ENCODE measurements at regions not wholly inside any gene's neighbourhood (a gene's known extent, or its start where the extent isn't known, plus 50 kb on each side); places are given as distances from the start of the nearest gene placed in this dataset.
"Not testable (repeated sequence)": the region's sequence is repeated elsewhere in the genome, so short reads cannot be mapped to it uniquely, and the experiment has no call there.

DNA sequence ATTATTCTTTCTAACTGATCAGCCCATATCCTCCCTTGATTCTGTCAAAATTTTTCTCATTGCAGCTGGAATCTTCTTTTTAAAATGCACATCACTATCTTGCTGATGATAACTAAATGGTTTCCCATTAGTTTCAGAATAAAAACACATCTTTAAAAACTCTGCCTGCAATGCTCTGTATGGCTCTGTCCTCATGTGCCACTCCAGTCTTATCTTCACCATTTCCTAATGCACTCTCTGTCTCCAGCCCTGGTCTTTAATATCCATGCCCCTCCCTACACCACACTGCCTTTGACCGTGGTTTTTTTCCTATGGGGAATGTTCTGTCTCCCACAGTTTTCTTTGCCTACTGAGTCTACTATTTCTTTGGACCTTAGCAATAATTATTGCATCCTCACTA is 244.1 kb upstream of the ARSJ start:
- no peak for DNase-seq
- Histone ChIP-seq H3K4me3 (ENCODE audit: insufficient read depth, low read depth, low read length) (no peak overlapping the region), H3K36me3 (replicated peaks; ENCODE audit: control insufficient read depth, insufficient read depth, low read length) (no peaks in the 10 kb centered on the region), H3K27me3 (ENCODE audit: control insufficient read depth, insufficient read depth, low read length) (no peaks in the 10 kb centered on the region)

GRCh38 chr4:114225436-114225835 is 246.0 kb upstream of the ARSJ start:
- Histone ChIP-seq H3K4me3 (ENCODE audit: insufficient read depth, low read depth, low read length) (no peak overlapping the region), H3K27me3 (ENCODE audit: control insufficient read depth, insufficient read depth, low read length) (no peaks in the 10 kb centered on the region), H3K36me3 (replicated peaks; ENCODE audit: control insufficient read depth, insufficient read depth, low read length) (no peaks in the 10 kb centered on the region)
- DNase-seq = no peak

DNA sequence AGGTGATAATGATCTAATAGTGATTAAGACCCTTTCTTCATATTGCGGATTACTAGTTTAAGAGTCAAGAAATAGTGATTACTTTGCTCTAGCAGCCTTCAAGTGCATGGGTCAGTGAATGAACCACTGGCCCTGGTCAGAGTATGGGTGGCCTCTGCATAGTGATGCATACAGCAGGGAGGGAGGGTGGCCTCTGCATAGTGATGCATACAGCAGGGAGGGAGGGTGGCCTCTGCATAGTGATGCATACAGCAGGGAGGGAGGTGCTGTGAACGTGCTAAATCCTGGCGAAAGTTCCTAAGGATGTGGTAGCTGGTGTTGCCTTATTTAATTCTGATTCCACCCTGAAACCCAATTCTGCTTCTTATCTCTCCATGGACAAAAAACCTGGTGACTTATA is 246.7 kb upstream of the ARSJ start:
- Histone ChIP-seq H3K4me3 (ENCODE audit: insufficient read depth, low read depth, low read length) (no peak overlapping the region), H3K27me3 (ENCODE audit: control insufficient read depth, insufficient read depth, low read length) (no peaks in the 10 kb centered on the region), H3K36me3 (replicated peaks; ENCODE audit: control insufficient read depth, insufficient read depth, low read length) (no peaks in the 10 kb centered on the region)
- no peak for DNase-seq

GRCh38 chr4:114226968-114227760 is 247.7 kb upstream of the ARSJ start:
- Histone ChIP-seq H3K27me3 (ENCODE audit: control insufficient read depth, insufficient read depth, low read length) (no peaks in the 10 kb centered on the region), H3K4me3 (ENCODE audit: insufficient read depth, low read depth, low read length) (no peak overlapping the region), H3K36me3 (replicated peaks; ENCODE audit: control insufficient read depth, insufficient read depth, low read length) (no peaks in the 10 kb centered on the region)
- no peak for DNase-seq

- Histone ChIP-seq H3K27me3 (ENCODE audit: control insufficient read depth, insufficient read depth, low read length) (no peaks in the 10 kb centered on the region), H3K36me3 (replicated peaks; ENCODE audit: control insufficient read depth, insufficient read depth, low read length) (no peaks in the 10 kb centered on the region), H3K4me3 (ENCODE audit: insufficient read depth, low read depth, low read length) (no peak overlapping the region)
- DNase-seq = no peak
Measured at GRCh38 chr4:114229706-114230105, 250.3 kb upstream of the ARSJ start.

DNA sequence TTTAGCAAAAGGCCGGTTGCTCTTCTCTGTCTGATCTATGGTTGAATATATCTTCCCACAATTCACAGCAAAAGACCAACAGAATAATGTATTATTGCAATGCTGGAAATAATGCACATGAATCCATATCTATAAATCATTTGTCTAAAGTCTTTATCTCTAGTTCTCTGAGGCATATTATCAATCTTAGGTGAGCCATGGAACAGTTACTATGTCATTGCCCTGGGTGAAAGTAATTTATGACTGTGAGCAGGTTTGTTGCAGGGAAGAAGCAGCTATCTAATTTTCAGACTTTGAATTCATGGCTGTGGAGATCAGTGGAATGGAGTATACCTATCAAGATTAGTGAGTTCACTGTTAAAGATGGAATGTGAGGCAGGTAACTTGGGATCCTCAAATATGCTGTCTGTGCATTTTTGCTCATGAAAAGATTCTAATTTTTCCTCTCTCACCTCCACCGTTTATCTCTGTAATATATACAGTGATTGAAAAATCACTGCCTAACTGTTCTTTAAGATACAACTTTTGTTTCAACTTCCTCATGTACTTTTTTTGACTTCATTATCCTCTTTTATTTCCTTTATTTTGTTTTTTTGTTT is 256.8 kb upstream of the ARSJ start:
- no peak for DNase-seq
- Histone ChIP-seq H3K27me3 (ENCODE audit: control insufficient read depth, insufficient read depth, low read length) (no peaks in the 10 kb centered on the region), H3K36me3 (replicated peaks; ENCODE audit: control insufficient read depth, insufficient read depth, low read length) (no peaks in the 10 kb centered on the region), H3K4me3 (ENCODE audit: insufficient read depth, low read depth, low read length) (no peak overlapping the region)

DNA sequence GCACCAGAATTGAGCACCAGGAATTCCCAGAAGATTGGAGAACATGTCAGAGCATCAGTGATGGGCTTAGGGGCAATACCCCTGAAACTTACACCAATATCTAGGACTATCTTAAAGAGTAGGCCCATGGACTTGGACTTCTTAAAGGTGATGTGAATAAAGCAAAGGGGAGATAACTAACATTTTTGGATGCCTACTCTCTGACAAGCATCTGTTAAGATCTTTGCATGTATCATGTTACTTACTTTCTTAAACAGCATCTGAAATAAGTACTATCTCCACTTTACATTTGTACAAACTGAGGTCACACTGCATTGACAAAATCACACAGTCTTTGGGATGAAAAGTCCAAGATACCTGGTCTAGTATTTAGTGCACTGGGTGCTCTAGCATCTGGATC is 258.6 kb upstream of the ARSJ start:
- no peaks in the 10 kb centered on the region for H3K27me3 ChIP-seq (ENCODE audit: control insufficient read depth, insufficient read depth, low read length)
- H3K36me3 ChIP-seq (replicated peaks; ENCODE audit: control insufficient read depth, insufficient read depth, low read length) = no peaks in the 10 kb centered on the region
- no peak for DNase-seq
- no peak overlapping the region for H3K4me3 ChIP-seq (ENCODE audit: insufficient read depth, low read depth, low read length)

DNA sequence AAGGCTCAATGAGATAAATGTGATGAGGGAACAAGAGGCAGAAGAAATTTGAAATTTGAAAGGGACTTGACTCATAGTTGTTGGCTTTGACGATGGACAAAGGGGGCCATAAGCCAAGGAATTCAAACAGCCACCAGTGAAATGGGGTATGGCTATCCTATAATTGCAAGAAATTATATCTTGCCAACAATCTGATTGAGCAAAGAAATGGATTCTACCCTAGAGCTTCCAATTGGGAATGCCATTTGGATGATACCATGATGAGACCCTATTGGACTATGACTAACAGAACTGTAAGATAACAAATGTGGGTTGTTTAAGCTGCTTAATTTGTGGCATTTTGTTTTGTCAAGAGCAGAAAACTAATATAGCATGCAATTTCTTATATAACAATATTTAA is 270.1 kb upstream of the ARSJ start:
- no peaks in the 10 kb centered on the region for H3K36me3 ChIP-seq (replicated peaks; ENCODE audit: control insufficient read depth, insufficient read depth, low read length)
- H3K27me3 ChIP-seq (ENCODE audit: control insufficient read depth, insufficient read depth, low read length) = no peaks in the 10 kb centered on the region
- no peak for DNase-seq
- H3K4me3 ChIP-seq (ENCODE audit: insufficient read depth, low read depth, low read length) = no peak overlapping the region

DNA sequence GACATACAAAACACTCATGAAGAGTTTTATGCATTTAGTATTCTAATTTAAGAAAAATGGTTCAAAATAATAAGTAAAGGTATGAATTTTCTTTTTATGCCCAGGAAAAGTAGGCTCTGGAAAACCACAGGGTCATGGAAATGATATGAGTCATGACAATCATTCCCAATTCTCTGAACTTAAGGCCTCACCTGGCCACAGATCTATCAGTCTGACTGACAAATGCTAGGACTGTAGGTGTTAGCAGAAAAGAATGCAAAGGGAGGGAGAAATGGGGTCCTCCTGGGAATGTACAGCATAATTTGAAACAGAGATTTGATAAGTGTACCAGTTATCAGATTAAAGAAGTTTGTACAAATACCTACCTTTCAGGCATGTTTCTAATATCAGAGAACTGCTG is 270.5 kb upstream of the ARSJ start:
- H3K27me3 ChIP-seq (ENCODE audit: control insufficient read depth, insufficient read depth, low read length) = no peaks in the 10 kb centered on the region
- H3K4me3 ChIP-seq (ENCODE audit: insufficient read depth, low read depth, low read length) = no peak overlapping the region
- DNase-seq = no peak
- H3K36me3 ChIP-seq (replicated peaks; ENCODE audit: control insufficient read depth, insufficient read depth, low read length) = no peaks in the 10 kb centered on the region

- no peak overlapping the region for H3K4me3 ChIP-seq (ENCODE audit: insufficient read depth, low read depth, low read length)
- no peak for DNase-seq
- no peaks in the 10 kb centered on the region for H3K27me3 ChIP-seq (ENCODE audit: control insufficient read depth, insufficient read depth, low read length)
- no peaks in the 10 kb centered on the region for H3K36me3 ChIP-seq (replicated peaks; ENCODE audit: control insufficient read depth, insufficient read depth, low read length)
Measured at GRCh38 chr4:114250439-114250891, 271.0 kb upstream of the ARSJ start.

GRCh38 chr4:114251020-114251419 is 271.6 kb upstream of the ARSJ start:
- no peak overlapping the region for H3K4me3 ChIP-seq (ENCODE audit: insufficient read depth, low read depth, low read length)
- no peaks in the 10 kb centered on the region for H3K36me3 ChIP-seq (replicated peaks; ENCODE audit: control insufficient read depth, insufficient read depth, low read length)
- no peak for DNase-seq
- no peaks in the 10 kb centered on the region for H3K27me3 ChIP-seq (ENCODE audit: control insufficient read depth, insufficient read depth, low read length)

GRCh38 chr4:114252499-114252898 is 273.1 kb upstream of the ARSJ start:
- DNase-seq = no peak
- Histone ChIP-seq H3K27me3 (ENCODE audit: control insufficient read depth, insufficient read depth, low read length) (no peaks in the 10 kb centered on the region), H3K4me3 (ENCODE audit: insufficient read depth, low read depth, low read length) (no peak overlapping the region), H3K36me3 (replicated peaks; ENCODE audit: control insufficient read depth, insufficient read depth, low read length) (no peaks in the 10 kb centered on the region)

DNA sequence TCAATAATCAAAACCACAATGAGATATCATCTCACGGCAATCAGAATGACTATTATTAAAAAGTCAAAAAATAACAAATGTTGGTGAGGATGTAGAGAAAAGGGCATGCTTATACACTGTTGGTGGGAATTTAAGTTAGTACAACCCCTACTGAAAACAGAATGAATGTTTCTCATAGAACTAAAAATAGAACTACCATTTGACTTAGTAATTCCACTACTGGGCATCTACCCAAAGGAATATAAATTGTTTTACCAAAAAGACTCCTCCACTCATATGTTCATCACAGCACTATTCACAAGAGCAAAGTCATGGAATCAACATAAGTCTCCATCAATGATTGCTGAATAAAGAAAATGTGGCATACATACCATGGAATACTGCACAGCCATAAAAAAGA is 278.1 kb upstream of the ARSJ start:
- no peaks in the 10 kb centered on the region for H3K36me3 ChIP-seq (replicated peaks; ENCODE audit: control insufficient read depth, insufficient read depth, low read length)

DNA sequence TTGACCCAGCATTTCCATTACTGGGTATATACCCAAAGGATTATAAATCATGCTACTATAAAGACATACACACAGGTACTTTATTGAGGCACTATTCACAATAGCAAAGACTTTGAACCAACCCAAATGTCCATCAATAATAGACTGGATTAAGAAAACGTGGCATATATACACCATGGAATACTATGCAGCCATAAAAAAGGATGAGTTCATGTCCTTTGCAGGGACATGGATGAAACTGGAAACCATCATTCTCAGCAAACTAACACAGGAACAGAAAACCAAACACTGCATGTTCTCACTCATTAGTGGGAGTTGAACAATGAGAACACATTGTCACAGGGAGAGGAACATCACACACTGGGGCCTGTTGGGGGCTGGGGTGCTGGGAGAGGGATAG is 283.0 kb upstream of the ARSJ start:
- H3K36me3 ChIP-seq (replicated peaks; ENCODE audit: control insufficient read depth, insufficient read depth, low read length); DNase-seq; H3K4me3 ChIP-seq (ENCODE audit: insufficient read depth, low read depth, low read length): not testable (repeated sequence)

More for the DNA sequence above, 278.1 kb upstream of the ARSJ start:
- no peaks in the 10 kb centered on the region for H3K27me3 ChIP-seq (ENCODE audit: control insufficient read depth, insufficient read depth, low read length)
- no peak overlapping the region for H3K4me3 ChIP-seq (ENCODE audit: insufficient read depth, low read depth, low read length)
- no peak for DNase-seq

GRCh38 chr4:114263233-114263632 is 283.8 kb upstream of the ARSJ start:
- DNase-seq = no peak
- Histone ChIP-seq H3K36me3 (replicated peaks; ENCODE audit: control insufficient read depth, insufficient read depth, low read length) (no peaks in the 10 kb centered on the region), H3K27me3 (ENCODE audit: control insufficient read depth, insufficient read depth, low read length) (no peaks in the 10 kb centered on the region), H3K4me3 (ENCODE audit: insufficient read depth, low read depth, low read length) (no peak overlapping the region)

More for the DNA sequence above, 283.0 kb upstream of the ARSJ start:
- not testable (repeated sequence) for H3K27me3 ChIP-seq (ENCODE audit: control insufficient read depth, insufficient read depth, low read length)

All from H7 (cell line).